DND-41 (cell line): ENCODE measurements at regions not wholly inside any gene's neighbourhood (a gene's known extent, or its start where the extent isn't known, plus 50 kb on each side); places are given as distances from the start of the nearest gene placed in this dataset.

Experiments used
- ATAC-seq: fragments of 200-7000 bp; cut with Tn5 transposase; 3 replicates; pipeline ENCODE4 v1.9.1; 2021; ENCODE audit warnings: low read depth; ENCODE audit not compliant: insufficient read depth
- DNase-seq: peaks from one replicate; pipeline ENCODE4 v3.0.0-alpha.2; 2020
- H2AFZ ChIP-seq: 2 replicates; pipeline ENCODE4 v1.6.0; 2012; ENCODE audit warnings: low read depth, low read length
- H3K27ac ChIP-seq: 2 replicates; pipeline ENCODE4 v1.5.1; 2012; ENCODE audit warnings: low read length, inconsistent platforms
- H3K27me3 ChIP-seq: fragments of 200-600 bp; sonication (generic); 2 replicates; pipeline ENCODE4 v1.6.0; 2012; ENCODE audit warnings: low read length, mild to moderate bottlenecking, inconsistent platforms; ENCODE audit not compliant: insufficient read depth, poor library complexity
- H3K36me3 ChIP-seq: 2 replicates; pipeline ENCODE4 v1.5.1; 2012; ENCODE audit warnings: low read length, inconsistent platforms; ENCODE audit not compliant: insufficient read depth
- H3K4me1 ChIP-seq: 2 replicates; pipeline ENCODE4 v1.5.1; 2012; ENCODE audit warnings: mild to moderate bottlenecking, low read length; ENCODE audit not compliant: insufficient read depth
- H3K4me2 ChIP-seq: 2 replicates; pipeline ENCODE4 v1.6.0; 2012; ENCODE audit warnings: mild to moderate bottlenecking, moderate library complexity, low read length, inconsistent platforms; ENCODE audit not compliant: insufficient read depth
- H3K4me3 ChIP-seq, 2 experiments: fragments of 200-600 bp in 1 of 2; shearing (Covaris generic) in 1 of 2; 2 replicates each; pipeline ENCODE4 v1.5.1; 2012 to 2016; ENCODE audit warnings: inconsistent platforms in 2 of 2, low read length in 2 of 2, mild to moderate bottlenecking in 2 of 2, low read depth in 1 of 2, moderate library complexity in 1 of 2
- H3K79me2 ChIP-seq: 2 replicates; pipeline ENCODE4 v1.6.0; 2012; ENCODE audit warnings: low read length, inconsistent platforms; ENCODE audit not compliant: insufficient read depth
- H3K9ac ChIP-seq: 2 replicates; pipeline ENCODE4 v1.6.0; 2012; ENCODE audit warnings: low read depth, mild to moderate bottlenecking, inconsistent platforms, low read length, moderate library complexity
- H3K9me3 ChIP-seq: 2 replicates; pipeline ENCODE4 v1.5.1; 2012; ENCODE audit warnings: low read length, moderate library complexity, mild to moderate bottlenecking, inconsistent platforms; ENCODE audit not compliant: insufficient read depth, severe bottlenecking
- H4K20me1 ChIP-seq: 2 replicates; pipeline ENCODE4 v1.6.0; 2012; ENCODE audit warnings: low read length; ENCODE audit not compliant: insufficient read depth
- EZH2 ChIP-seq: IDR thresholded peaks from 3 replicates; pipeline ENCODE4 v1.6.1; 2012; ENCODE audit warnings: borderline replicate concordance, low read depth, mild to moderate bottlenecking, moderate library complexity, low read length, inconsistent platforms; ENCODE audit not compliant: severe bottlenecking
- TF ChIP-seq, protein P1 (sequence below): IDR thresholded peaks from 2 replicates; pipeline ENCODE4 v1.5.1; 2012; ENCODE audit warnings: borderline replicate concordance, low read length, moderate library complexity, mild to moderate bottlenecking; ENCODE audit not compliant: poor library complexity, severe bottlenecking; ENCODE audit errors: extremely low read depth

DNA sequence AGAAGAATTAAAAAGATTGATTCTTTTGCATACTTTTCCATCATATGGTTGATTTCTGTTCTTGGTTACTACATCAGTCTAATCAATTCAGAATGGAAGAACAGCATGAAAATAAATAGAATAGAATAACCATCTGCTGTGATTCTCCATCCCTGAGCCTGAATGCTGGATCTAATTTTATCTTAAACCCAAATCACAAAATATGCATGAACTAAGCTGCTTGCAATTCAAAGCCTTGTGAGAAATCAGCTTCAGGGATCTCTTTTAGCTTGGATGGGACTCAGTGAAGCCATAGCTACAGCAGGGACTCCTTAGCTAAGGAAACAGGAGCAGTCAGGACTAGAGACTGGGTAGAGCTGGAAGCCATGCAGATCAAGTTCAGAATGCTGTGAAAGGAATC, 74.1 kb downstream of the TPBG start:
- H3K4me2 ChIP-seq, result no peak overlapping the region
- no peak overlapping the region for H3K9ac ChIP-seq
- no peak for DNase-seq
- no peaks in the 10 kb centered on the region for H3K36me3 ChIP-seq
- no peaks in the 10 kb centered on the region for H3K79me2 ChIP-seq
- H3K4me3 ChIP-seq, result no peak overlapping the region
- no peaks in the 10 kb centered on the region for H3K27me3 ChIP-seq
- ATAC-seq, result no peak
- H3K4me1 ChIP-seq, result no peaks in the 10 kb centered on the region
- H3K27ac ChIP-seq, result no peak overlapping the region
- no peaks in the 10 kb centered on the region for H3K9me3 ChIP-seq
- TF ChIP-seq, protein P1, sequence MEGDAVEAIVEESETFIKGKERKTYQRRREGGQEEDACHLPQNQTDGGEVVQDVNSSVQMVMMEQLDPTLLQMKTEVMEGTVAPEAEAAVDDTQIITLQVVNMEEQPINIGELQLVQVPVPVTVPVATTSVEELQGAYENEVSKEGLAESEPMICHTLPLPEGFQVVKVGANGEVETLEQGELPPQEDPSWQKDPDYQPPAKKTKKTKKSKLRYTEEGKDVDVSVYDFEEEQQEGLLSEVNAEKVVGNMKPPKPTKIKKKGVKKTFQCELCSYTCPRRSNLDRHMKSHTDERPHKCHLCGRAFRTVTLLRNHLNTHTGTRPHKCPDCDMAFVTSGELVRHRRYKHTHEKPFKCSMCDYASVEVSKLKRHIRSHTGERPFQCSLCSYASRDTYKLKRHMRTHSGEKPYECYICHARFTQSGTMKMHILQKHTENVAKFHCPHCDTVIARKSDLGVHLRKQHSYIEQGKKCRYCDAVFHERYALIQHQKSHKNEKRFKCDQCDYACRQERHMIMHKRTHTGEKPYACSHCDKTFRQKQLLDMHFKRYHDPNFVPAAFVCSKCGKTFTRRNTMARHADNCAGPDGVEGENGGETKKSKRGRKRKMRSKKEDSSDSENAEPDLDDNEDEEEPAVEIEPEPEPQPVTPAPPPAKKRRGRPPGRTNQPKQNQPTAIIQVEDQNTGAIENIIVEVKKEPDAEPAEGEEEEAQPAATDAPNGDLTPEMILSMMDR, result no peak
- no peak for TF ChIP-seq EZH2
- H4K20me1 ChIP-seq, result no peaks in the 10 kb centered on the region
- no peak overlapping the region for H2AFZ ChIP-seq

DNA sequence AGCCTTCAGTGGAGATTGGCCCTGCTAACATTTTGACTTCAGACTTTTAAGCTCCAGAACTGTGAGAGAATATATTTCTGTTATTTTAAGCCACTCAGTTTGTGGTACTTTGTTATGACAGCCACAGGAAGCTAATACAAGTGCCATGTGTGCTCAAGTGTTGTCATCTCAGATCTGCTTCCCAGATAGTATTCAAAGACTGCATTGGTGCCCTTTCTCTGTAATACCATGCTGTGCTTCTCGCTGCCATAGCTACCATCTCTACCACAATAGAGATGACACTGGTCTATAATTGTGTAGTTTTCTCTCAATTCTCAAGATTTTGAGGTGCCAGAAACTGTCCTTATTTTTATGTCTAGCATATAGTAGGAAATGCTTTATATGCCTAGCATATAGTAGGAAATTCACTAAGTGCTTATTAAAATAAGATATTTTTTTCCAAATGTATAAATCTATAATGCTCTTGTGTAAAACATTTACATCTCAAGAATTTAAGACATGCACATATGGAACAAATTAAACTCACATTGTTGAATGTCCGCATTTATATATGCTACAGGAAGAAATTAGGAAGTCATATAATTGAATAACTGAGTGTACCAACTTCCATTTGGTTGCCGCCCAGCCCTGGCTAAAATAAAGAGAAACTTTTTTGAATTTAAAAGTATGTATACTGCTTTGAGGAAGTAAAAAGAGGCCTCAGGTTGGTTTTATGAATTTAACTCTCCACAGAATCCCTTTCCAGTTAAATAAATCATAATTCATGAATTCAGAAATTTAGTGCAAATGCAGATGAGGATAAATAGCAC, 77.6 kb downstream of the TPBG start:
- no peak overlapping the region for H3K9ac ChIP-seq
- no peak overlapping the region for H2AFZ ChIP-seq
- H3K4me2 ChIP-seq, result no peak overlapping the region
- DNase-seq, result no peak
- H3K27ac ChIP-seq, result no peak overlapping the region
- no peak for ATAC-seq
- H3K4me1 ChIP-seq, result no peaks in the 10 kb centered on the region
- no peaks in the 10 kb centered on the region for H3K27me3 ChIP-seq
- no peaks in the 10 kb centered on the region for H3K9me3 ChIP-seq
- no peak overlapping the region for H3K4me3 ChIP-seq
- H3K79me2 ChIP-seq, result no peaks in the 10 kb centered on the region
- no peaks in the 10 kb centered on the region for H3K36me3 ChIP-seq
- TF ChIP-seq, protein P1, result no peak
- no peak for TF ChIP-seq EZH2
- H4K20me1 ChIP-seq, result no peaks in the 10 kb centered on the region

DNA sequence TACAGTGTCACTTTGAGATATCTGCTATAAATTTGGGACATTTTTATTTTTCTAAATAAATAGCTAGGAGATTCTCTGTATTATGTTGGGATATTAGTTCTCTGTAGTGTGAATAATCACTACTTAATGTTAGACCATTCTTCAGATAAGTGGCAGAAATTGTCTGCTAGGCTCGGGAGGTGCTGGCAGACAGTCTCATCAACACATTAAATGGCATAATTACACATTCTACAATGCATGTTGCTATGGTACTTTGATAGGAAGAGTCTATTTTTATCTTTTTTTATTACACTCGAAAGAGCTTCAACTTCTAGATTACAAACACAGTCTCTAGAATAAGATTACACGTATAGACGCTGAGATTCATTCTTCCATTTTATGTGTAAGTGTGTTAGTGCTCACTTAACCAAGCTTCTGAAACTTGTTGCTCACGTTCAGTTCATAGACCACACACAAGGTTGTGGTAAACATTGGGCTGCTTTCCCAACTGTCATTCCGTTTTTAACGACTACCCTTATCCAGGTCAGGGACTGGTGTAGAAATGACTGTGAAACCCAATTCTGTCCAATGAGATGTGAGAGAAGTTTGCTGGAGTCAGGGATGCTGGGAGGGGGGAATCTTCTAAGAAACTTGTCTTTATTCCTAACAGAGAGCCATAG, 78.6 kb downstream of the TPBG start:
- Histone ChIP-seq H4K20me1 (no peaks in the 10 kb centered on the region), H3K27ac (no peak overlapping the region), H3K27me3 (no peaks in the 10 kb centered on the region), H2AFZ (no peak overlapping the region), H3K9me3 (no peaks in the 10 kb centered on the region), H3K4me1 (no peaks in the 10 kb centered on the region), H3K36me3 (no peaks in the 10 kb centered on the region), H3K79me2 (no peaks in the 10 kb centered on the region), H3K4me2 (no peak overlapping the region), H3K9ac (no peak overlapping the region), H3K4me3 (no peak overlapping the region)
- DNase-seq, result no peak
- no peak for TF ChIP-seq EZH2
- TF ChIP-seq, protein P1, result no peak
- no peak for ATAC-seq

DNA sequence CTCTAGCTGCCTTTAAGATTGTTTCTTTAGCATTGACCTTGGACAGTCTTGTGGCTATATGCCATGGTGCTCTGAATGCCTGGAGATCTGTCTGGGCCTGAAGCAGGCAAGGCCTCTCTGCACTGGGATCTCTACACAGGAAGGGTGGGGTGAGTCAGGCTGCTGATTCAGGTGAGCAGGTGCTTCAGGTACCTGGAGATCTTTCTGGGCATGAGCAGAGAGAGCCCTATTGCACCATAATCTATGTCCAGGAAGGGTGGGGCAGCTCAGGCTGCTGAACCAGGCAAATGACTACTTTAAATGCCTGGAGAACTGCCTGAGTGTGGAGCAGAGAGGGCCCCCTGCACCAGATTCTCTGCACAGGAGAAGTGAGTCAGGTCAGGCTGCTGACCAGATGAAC, 94.5 kb downstream of the TPBG start:
- no peaks in the 10 kb centered on the region for H3K36me3 ChIP-seq
- ATAC-seq (no peak), DNase-seq (no peak)
- no peak overlapping the region for H2AFZ ChIP-seq
- no peaks in the 10 kb centered on the region for H3K79me2 ChIP-seq
- no peaks in the 10 kb centered on the region for H4K20me1 ChIP-seq
- no peak overlapping the region for H3K4me2 ChIP-seq
- H3K4me1 ChIP-seq, result no peaks in the 10 kb centered on the region
- H3K9me3 ChIP-seq, result peaks cover 4% of the 10 kb centered on the region
- H3K4me3 ChIP-seq, result no peak overlapping the region
- no peak overlapping the region for H3K9ac ChIP-seq
- H3K27me3 ChIP-seq, result no peaks in the 10 kb centered on the region
- no peak for TF ChIP-seq EZH2
- TF ChIP-seq, protein P1, result no peak
- H3K27ac ChIP-seq, result no peak overlapping the region
